CD8-positive, alpha-beta memory T cell (primary cell): ENCODE measurements at regions not wholly inside any gene's neighbourhood (a gene's known extent, or its start where the extent isn't known, plus 50 kb on each side); places are given as distances from the start of the nearest gene placed in this dataset.
"Not testable (repeated sequence)": the region's sequence is repeated elsewhere in the genome, so short reads cannot be mapped to it uniquely, and the experiment has no call there.

Source experiments
- CTCF ChIA-PET: fragments of 350-600 bp; sonication (Branson Sonifier 250); formaldehyde crosslinking; loops from one replicate; lab custom pipeline; 2021; ENCODE audit warnings: antibody characterized with exemption; lab: Charles Lee
- POLR2A ChIA-PET: fragments of 350-600 bp; sonication (Branson Sonifier 250); formaldehyde crosslinking; loops from one replicate; lab custom pipeline; 2021; ENCODE audit warnings: antibody characterized with exemption; lab: Charles Lee
- DNase-seq, 5 donors: peaks; one replicate each; pipeline versions ENCODE4 v3.0.0 to v3.0.0-alpha.2; 2020 to 2022; ENCODE audit warnings: mixed read lengths in 1 of 5
- H3K27ac ChIP-seq: one replicate; pipeline ENCODE4 v1.7.0; 2013; ENCODE audit warnings: low read depth, mild to moderate bottlenecking, low read length, moderate library complexity
- H3K27me3 ChIP-seq: 2 replicates; pipeline ENCODE4 v1.7.0; 2013; ENCODE audit warnings: low read length, mild to moderate bottlenecking; ENCODE audit not compliant: insufficient read depth, poor library complexity, severe bottlenecking
- H3K36me3 ChIP-seq: 2 replicates; pipeline ENCODE4 v1.7.0; 2013; ENCODE audit warnings: mild to moderate bottlenecking, low read length, moderate library complexity; ENCODE audit not compliant: insufficient read depth
- H3K4me1 ChIP-seq: 2 replicates; pipeline ENCODE4 v1.7.0; 2013; ENCODE audit warnings: mild to moderate bottlenecking, low read length, moderate library complexity; ENCODE audit not compliant: insufficient read depth
- H3K4me3 ChIP-seq: 2 replicates; pipeline ENCODE4 v1.7.0; 2013; ENCODE audit warnings: mild to moderate bottlenecking, low read length
- H3K9me3 ChIP-seq: 2 replicates; pipeline ENCODE4 v1.7.0; 2013; ENCODE audit warnings: mild to moderate bottlenecking, low read length
- H3K27ac Mint-ChIP-seq, 8 donors: one replicate each; pipeline ENCODE4 v1.8.0; 2020 to 2021; ENCODE audit warnings: mixed read lengths in 8 of 8, mild to moderate bottlenecking in 6 of 8, inconsistent platforms in 3 of 8, moderate library complexity in 3 of 8
- H3K27me3 Mint-ChIP-seq, 2 donors: one replicate each; pipeline ENCODE4 v1.8.0; 2020 to 2021; ENCODE audit warnings: mixed read lengths in 2 of 2, mild to moderate bottlenecking in 1 of 2, moderate library complexity in 1 of 2
- H3K36me3 Mint-ChIP-seq, 3 donors: one replicate each; pipeline ENCODE4 v1.8.0; 2020 to 2021; ENCODE audit warnings: mixed read lengths in 3 of 3, inconsistent platforms in 1 of 3, mild to moderate bottlenecking in 1 of 3
- H3K4me1 Mint-ChIP-seq, 3 donors: one replicate each; pipeline ENCODE4 v1.8.0; 2020 to 2021; ENCODE audit warnings: mixed read lengths in 3 of 3, inconsistent platforms in 1 of 3, mild to moderate bottlenecking in 1 of 3
- H3K4me3 Mint-ChIP-seq, 7 donors: one replicate each; pipeline ENCODE4 v1.8.0; 2020 to 2021; ENCODE audit warnings: mixed read lengths in 7 of 7, mild to moderate bottlenecking in 6 of 7, moderate library complexity in 4 of 7, inconsistent platforms in 2 of 7
- H3K9me3 Mint-ChIP-seq, 5 donors: one replicate each; pipeline ENCODE4 v1.8.0; 2020 to 2022; ENCODE audit warnings: mixed read lengths in 5 of 5, mild to moderate bottlenecking in 3 of 5, moderate library complexity in 2 of 5, inconsistent platforms in 1 of 5

GRCh38 chr1:242886137-242886536, 361.6 kb upstream of the PLD5 start:
- Mint-ChIP-seq H3K4me1 (no peaks in the 10 kb centered on the region), H3K27me3 (peaks cover 2 to 10% of the 10 kb centered on the region in 2 donors), H3K36me3 (no peaks in the 10 kb centered on the region), H3K9me3 (peaks cover 0 to 3% (median 2%) of the 10 kb centered on the region in 5 donors), H3K27ac (no peak overlapping the region), H3K4me3 (no peak overlapping the region)
- DNase-seq, result no peak
- POLR2A ChIA-PET, result no interaction called here
- no peaks in the 10 kb centered on the region for H3K4me1 ChIP-seq
- H3K27me3 ChIP-seq, result no peaks in the 10 kb centered on the region
- no peaks in the 10 kb centered on the region for H3K36me3 ChIP-seq
- H3K27ac ChIP-seq, result no peak overlapping the region
- CTCF ChIA-PET, result no interaction called here
- H3K4me3 ChIP-seq, result no peak overlapping the region
- H3K9me3 ChIP-seq, result no peaks in the 10 kb centered on the region

DNA sequence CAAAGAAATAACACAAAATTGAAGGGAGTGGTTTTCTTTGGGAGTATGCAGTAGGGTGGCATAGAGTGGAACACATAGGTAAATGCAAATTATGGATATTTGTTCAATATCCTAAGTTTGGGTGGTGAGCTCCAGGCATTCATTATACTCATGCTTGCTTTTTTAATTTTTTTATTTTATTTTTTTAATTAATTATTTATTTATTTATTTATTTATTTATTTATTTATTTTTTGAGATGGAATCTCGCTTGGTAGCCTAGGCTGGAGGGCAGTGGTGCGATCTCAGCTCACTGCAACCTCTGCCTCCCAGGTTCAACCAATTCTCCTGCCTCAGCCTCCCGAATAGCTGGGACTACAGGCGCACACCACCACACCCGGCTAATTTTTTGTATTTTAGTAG, 355.5 kb upstream of the PLD5 start:
- H3K9me3 ChIP-seq, H3K4me1 ChIP-seq, H3K27ac ChIP-seq, H3K9me3 Mint-ChIP-seq, H3K36me3 Mint-ChIP-seq, H3K4me3 Mint-ChIP-seq, H3K36me3 ChIP-seq, H3K4me3 ChIP-seq, H3K4me1 Mint-ChIP-seq, H3K27ac Mint-ChIP-seq, POLR2A ChIA-PET, H3K27me3 ChIP-seq, DNase-seq, H3K27me3 Mint-ChIP-seq, CTCF ChIA-PET: not testable (repeated sequence)

GRCh38 chr1:242877743-242878142, 353.2 kb upstream of the PLD5 start:
- H3K27me3 ChIP-seq, result no peaks in the 10 kb centered on the region
- no peak for DNase-seq
- no peaks in the 10 kb centered on the region for H3K4me1 Mint-ChIP-seq
- H3K4me1 ChIP-seq, result no peaks in the 10 kb centered on the region
- no peaks in the 10 kb centered on the region for H3K9me3 ChIP-seq
- no peaks in the 10 kb centered on the region for H3K36me3 Mint-ChIP-seq
- H3K27ac ChIP-seq, result no peak overlapping the region
- peaks cover 0 to 2% (median 0%) of the 10 kb centered on the region in 5 donors for H3K9me3 Mint-ChIP-seq
- no peaks in the 10 kb centered on the region for H3K36me3 ChIP-seq
- no peak overlapping the region for H3K4me3 Mint-ChIP-seq
- no peak overlapping the region for H3K27ac Mint-ChIP-seq
- CTCF ChIA-PET, result no interaction called here
- H3K27me3 Mint-ChIP-seq, result peaks cover 3% of the 10 kb centered on the region in 2 donors
- no peak overlapping the region for H3K4me3 ChIP-seq
- POLR2A ChIA-PET, result no interaction called here

GRCh38 chr1:242877229-242877628, 352.7 kb upstream of the PLD5 start:
- Histone ChIP-seq H3K36me3 (no peaks in the 10 kb centered on the region), H3K4me3 (no peak overlapping the region), H3K4me1 (no peaks in the 10 kb centered on the region), H3K27me3 (no peaks in the 10 kb centered on the region), H3K9me3 (no peaks in the 10 kb centered on the region), H3K27ac (no peak overlapping the region)
- ChIA-PET POLR2A (no interaction called here), CTCF (no interaction called here)
- no peak overlapping the region for H3K27ac Mint-ChIP-seq
- peaks cover 0 to 2% (median 0%) of the 10 kb centered on the region in 5 donors for H3K9me3 Mint-ChIP-seq
- H3K36me3 Mint-ChIP-seq, result no peaks in the 10 kb centered on the region
- H3K27me3 Mint-ChIP-seq, result peaks cover 3% of the 10 kb centered on the region in 2 donors
- no peak for DNase-seq
- no peak overlapping the region for H3K4me3 Mint-ChIP-seq
- H3K4me1 Mint-ChIP-seq, result no peaks in the 10 kb centered on the region

DNA sequence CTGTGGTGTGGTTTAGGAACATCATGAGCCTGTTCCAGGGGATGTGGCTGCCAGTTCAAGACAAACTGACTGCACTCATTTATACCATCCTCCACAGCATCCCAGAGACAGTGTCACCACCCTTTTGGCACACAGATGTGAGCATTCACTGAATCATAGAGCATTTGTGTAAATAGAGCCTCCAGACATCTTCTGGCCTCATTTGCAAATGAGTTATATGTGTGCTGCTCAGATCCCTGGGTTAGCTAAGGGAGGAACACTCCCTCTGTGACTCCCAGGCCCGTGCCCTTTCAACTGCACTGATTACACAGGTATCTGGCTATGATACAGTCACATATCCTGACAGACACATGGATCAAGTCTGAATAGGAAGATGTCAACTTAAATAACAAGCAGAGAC, 351.5 kb upstream of the PLD5 start:
- H3K4me3 Mint-ChIP-seq, result no peak overlapping the region
- H3K9me3 ChIP-seq, result no peaks in the 10 kb centered on the region
- H3K27me3 Mint-ChIP-seq, result peaks cover 3% of the 10 kb centered on the region in 2 donors
- ChIA-PET CTCF (no interaction called here), POLR2A (no interaction called here)
- no peaks in the 10 kb centered on the region for H3K36me3 ChIP-seq
- H3K4me3 ChIP-seq, result no peak overlapping the region
- H3K27ac Mint-ChIP-seq, result no peak overlapping the region
- H3K36me3 Mint-ChIP-seq, result no peaks in the 10 kb centered on the region
- no peak for DNase-seq
- H3K9me3 Mint-ChIP-seq, result peaks cover 0 to 2% (median 0%) of the 10 kb centered on the region in 5 donors
- no peaks in the 10 kb centered on the region for H3K4me1 Mint-ChIP-seq
- H3K4me1 ChIP-seq, result no peaks in the 10 kb centered on the region
- H3K27ac ChIP-seq, result no peak overlapping the region
- H3K27me3 ChIP-seq, result no peaks in the 10 kb centered on the region

DNA sequence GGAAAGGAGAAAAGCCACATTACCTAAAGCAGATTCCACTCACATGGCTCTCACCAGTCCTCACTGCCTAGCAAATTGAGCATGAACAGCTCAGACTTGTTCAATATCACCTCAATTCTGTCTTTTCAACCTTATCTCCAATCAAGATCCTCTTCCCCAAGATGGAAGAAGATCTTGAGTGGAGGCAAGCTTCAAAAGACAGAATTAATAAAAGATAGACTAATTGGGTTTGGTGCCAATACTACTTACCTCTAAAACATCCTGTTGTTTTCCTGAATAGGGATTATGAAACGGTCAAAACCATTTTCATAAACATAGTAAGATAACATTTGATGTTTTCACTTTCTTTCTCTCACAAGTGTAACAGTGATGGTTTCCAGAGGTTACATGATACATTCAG, 349.2 kb upstream of the PLD5 start:
- H3K9me3 ChIP-seq, result no peaks in the 10 kb centered on the region
- ChIA-PET CTCF (no interaction called here), POLR2A (no interaction called here)
- peaks cover 0 to 3% of the 10 kb centered on the region in 2 donors for H3K27me3 Mint-ChIP-seq
- no peak overlapping the region for H3K27ac Mint-ChIP-seq
- H3K4me3 ChIP-seq, result no peak overlapping the region
- peaks cover 0 to 2% (median 0%) of the 10 kb centered on the region in 5 donors for H3K9me3 Mint-ChIP-seq
- no peaks in the 10 kb centered on the region for H3K4me1 Mint-ChIP-seq
- no peaks in the 10 kb centered on the region for H3K27me3 ChIP-seq
- no peaks in the 10 kb centered on the region for H3K36me3 ChIP-seq
- DNase-seq, result no peak
- no peak overlapping the region for H3K4me3 Mint-ChIP-seq
- H3K27ac ChIP-seq, result no peak overlapping the region
- no peaks in the 10 kb centered on the region for H3K36me3 Mint-ChIP-seq
- H3K4me1 ChIP-seq, result no peaks in the 10 kb centered on the region

GRCh38 chr1:242872521-242872920, 348.0 kb upstream of the PLD5 start:
- H3K27ac ChIP-seq, result no peak overlapping the region
- Mint-ChIP-seq H3K9me3 (peaks cover 0 to 2% (median 0%) of the 10 kb centered on the region in 5 donors), H3K4me1 (no peaks in the 10 kb centered on the region), H3K36me3 (no peaks in the 10 kb centered on the region), H3K27ac (no peak overlapping the region), H3K27me3 (peaks cover 0 to 5% of the 10 kb centered on the region in 2 donors), H3K4me3 (no peak overlapping the region)
- no peaks in the 10 kb centered on the region for H3K36me3 ChIP-seq
- H3K4me1 ChIP-seq, result no peaks in the 10 kb centered on the region
- POLR2A ChIA-PET, result no interaction called here
- no peak for DNase-seq
- no peaks in the 10 kb centered on the region for H3K27me3 ChIP-seq
- CTCF ChIA-PET, result no interaction called here
- H3K4me3 ChIP-seq, result no peak overlapping the region
- H3K9me3 ChIP-seq, result no peaks in the 10 kb centered on the region

DNA sequence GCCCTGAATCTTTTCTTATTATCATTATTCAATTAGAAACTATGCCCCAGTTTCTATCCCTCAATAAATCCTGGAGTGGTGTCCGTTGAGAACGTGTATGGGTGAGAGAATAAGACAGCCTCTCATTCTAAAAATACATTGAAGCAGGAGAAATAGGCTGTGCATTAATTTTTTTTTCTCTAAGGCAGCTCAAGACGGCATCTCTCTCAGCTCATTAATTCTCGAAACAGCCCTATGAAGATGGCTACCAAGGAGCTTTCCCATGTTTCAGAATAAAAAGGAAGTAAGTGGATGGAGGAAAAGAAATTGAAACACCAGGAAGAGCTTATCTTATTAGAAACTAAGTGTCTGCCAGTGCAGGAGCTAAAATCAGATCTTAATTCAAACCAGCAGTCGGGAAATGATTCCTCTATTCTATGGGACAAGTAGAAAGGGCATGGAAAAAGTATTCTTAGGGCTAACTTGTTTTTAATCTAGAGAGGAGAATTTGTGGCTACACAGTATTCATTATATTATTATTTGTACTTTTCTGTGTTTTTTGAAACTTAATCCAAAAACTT, 347.1 kb upstream of the PLD5 start:
- Histone ChIP-seq H3K4me3 (no peak overlapping the region), H3K27ac (no peak overlapping the region), H3K4me1 (no peaks in the 10 kb centered on the region), H3K9me3 (no peaks in the 10 kb centered on the region), H3K27me3 (no peaks in the 10 kb centered on the region), H3K36me3 (no peaks in the 10 kb centered on the region)
- ChIA-PET POLR2A (no interaction called here), CTCF (no interaction called here)
- Mint-ChIP-seq H3K4me3 (no peak overlapping the region), H3K4me1 (no peaks in the 10 kb centered on the region), H3K9me3 (peaks cover 0 to 2% (median 0%) of the 10 kb centered on the region in 5 donors), H3K36me3 (no peaks in the 10 kb centered on the region), H3K27ac (no peak overlapping the region), H3K27me3 (peaks cover 0 to 5% of the 10 kb centered on the region in 2 donors)
- DNase-seq, result no peak

DNA sequence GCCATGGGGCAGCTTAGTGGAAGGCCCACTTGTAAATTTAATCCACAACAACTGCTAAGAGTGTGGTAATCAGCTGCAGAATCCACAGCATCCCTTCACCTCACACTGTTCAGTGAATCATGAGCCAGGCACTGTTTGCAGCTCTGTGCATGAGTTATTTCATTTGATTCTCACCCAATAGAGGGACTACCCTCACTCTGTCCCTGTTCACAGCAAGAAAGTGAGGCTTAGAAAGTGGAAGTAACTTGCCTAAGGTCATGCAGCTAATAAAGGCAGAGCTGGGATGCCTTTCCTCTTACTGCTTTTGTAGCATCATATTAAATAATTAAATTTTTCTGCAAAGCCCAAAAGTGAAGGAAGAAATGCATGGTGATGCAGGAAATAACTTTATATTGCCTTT, 346.5 kb upstream of the PLD5 start:
- DNase-seq, result no peak
- Histone ChIP-seq H3K27ac (no peak overlapping the region), H3K9me3 (no peaks in the 10 kb centered on the region), H3K4me1 (no peaks in the 10 kb centered on the region), H3K4me3 (no peak overlapping the region), H3K36me3 (no peaks in the 10 kb centered on the region), H3K27me3 (no peaks in the 10 kb centered on the region)
- Mint-ChIP-seq H3K27me3 (peaks cover 0 to 5% of the 10 kb centered on the region in 2 donors), H3K4me1 (no peaks in the 10 kb centered on the region), H3K36me3 (no peaks in the 10 kb centered on the region), H3K4me3 (no peak overlapping the region), H3K27ac (no peak overlapping the region), H3K9me3 (peaks cover 0 to 2% (median 0%) of the 10 kb centered on the region in 5 donors)
- POLR2A ChIA-PET, result no interaction called here
- CTCF ChIA-PET, result no interaction called here
